ENCODE measurements at regions not wholly inside any gene's neighbourhood (a gene's known extent, or its start where the extent isn't known, plus 50 kb on each side); places are given as distances from the start of the nearest gene placed in this dataset.

GRCh38 chr21:35366394-35367080, 317.4 kb upstream of the RUNX1 start:
- TF ChIP-seq CTCF (IDR thresholded peaks at IDR 0.05) (no peak), EP300 (IDR thresholded peaks at IDR 0.05) (no peak), POLR2A (IDR thresholded peaks at IDR 0.05) (no peak)

Measured in suprapubic skin (tissue), 3 donors.